SK-N-MC (cell line): ENCODE measurements at regions not wholly inside any gene's neighbourhood (a gene's known extent, or its start where the extent isn't known, plus 50 kb on each side); places are given as distances from the start of the nearest gene placed in this dataset.

ENCODE experiments used
- EZH2 ChIP-seq: fragments of 200-600 bp; sonication (generic); IDR thresholded peaks from one replicate; pipeline ENCODE4 v1.6.1; 2017; ENCODE audit warnings: antibody characterized with exemption
- FOXP2 ChIP-seq: optimal IDR thresholded peaks from 2 replicates; pipeline ENCODE3; 2011; ENCODE audit warnings: mild to moderate bottlenecking, moderate library complexity; ENCODE audit not compliant: insufficient read depth; ENCODE audit errors: extremely low read length, control extremely low read depth
- POLR2AphosphoS5 ChIP-seq: IDR thresholded peaks from 2 replicates; pipeline ENCODE4 v1.6.1; 2012; ENCODE audit warnings: mild to moderate bottlenecking, low read depth, low read length, borderline replicate concordance

GRCh38 chr22:17269224-17269606 is 50.0 kb upstream of the ADA2 start:
- TF ChIP-seq POLR2AphosphoS5, result no peak
- TF ChIP-seq EZH2, result no peak
- TF ChIP-seq FOXP2, result no peak
